ENCODE measurements at regions not wholly inside any gene's neighbourhood (a gene's known extent, or its start where the extent isn't known, plus 50 kb on each side); places are given as distances from the start of the nearest gene placed in this dataset.

DNA sequence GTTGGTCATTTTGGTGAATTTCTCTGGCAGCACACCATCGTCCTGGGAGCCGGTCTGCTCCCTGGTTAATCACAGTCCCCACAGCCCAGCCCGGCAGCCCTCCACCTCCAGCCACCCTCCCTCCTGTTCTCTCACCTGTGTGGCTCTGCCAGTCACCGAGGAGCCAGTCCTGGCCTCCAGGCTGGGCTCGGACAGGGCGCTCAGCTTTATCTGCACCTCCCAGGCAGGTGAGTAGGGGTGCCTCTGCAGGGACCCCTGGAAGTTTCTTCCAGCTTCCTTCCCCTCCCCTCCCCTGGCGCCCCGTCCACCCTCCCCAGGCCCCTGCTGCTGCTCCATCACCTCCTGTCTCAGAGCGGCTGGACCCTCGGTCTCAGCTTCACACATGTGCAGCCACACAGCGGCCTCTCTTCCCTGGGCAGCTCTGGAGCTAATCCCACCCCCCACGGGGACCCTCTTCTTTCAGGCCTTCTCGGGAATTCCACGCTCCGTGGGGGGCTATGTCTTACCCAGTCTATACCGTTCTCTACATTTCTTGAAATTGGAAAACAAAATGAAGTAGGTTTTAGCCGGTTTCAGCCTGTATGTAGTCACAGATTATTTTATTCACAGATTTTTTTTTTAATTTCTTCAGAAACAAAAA is 213.9 kb upstream of the PPP2R2D start:
- WGBS, 2 donors: 36 to 39% methylated on average over 15 to 17 of the region's 17 CpGs
- DNase-seq: no peak

DNA sequence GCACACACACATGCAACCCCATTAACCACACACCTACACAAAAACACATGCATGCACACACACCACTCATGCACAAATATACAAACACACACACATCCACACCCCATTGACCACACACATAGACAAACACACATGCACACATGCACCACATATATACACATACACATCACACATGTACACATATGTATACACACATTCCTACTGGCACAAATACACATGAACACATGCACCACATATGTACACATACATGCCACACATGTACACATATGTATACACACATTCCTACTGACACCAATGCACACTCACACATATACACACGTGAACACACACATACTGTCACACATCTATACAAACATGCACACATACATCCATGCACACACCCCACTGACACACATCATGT is 212.5 kb upstream of the PPP2R2D start:
- no peak overlapping the region for H3K9ac ChIP-seq (ENCODE audit: insufficient read depth in 1 of 2, low read length in 2 of 2)
- no peaks in the 10 kb centered on the region for H3K4me1 ChIP-seq (ENCODE audit: control insufficient read depth in 5 of 5, insufficient read depth in 5 of 5, low read length in 5 of 5)
- H3K27me3 ChIP-seq (ENCODE audit: control insufficient read depth in 3 of 3, insufficient read depth in 3 of 3, low read length in 2 of 3): peaks cover 0 to 12% (median 0%) of the 10 kb centered on the region in 3 donors
- no peak for ATAC-seq (ENCODE audit: insufficient read depth, low FRiP score)
- no peak overlapping the region for H3K27ac ChIP-seq (ENCODE audit: low read depth in 1 of 2, low read length in 1 of 2)
- WGBS, 2 donors: 95 to 100% methylated on average over 1 of the region's 1 CpG
- H3K9me3 ChIP-seq (ENCODE audit: control insufficient read depth in 4 of 4, insufficient read depth in 3 of 4, low read length in 3 of 4): peaks cover 0 to 2% (median 0%) of the 10 kb centered on the region in 4 donors
- H3K36me3 ChIP-seq (ENCODE audit: control insufficient read depth in 4 of 4, insufficient read depth in 4 of 4, low read length in 4 of 4): no peaks in the 10 kb centered on the region
- TF ChIP-seq, protein P1, sequence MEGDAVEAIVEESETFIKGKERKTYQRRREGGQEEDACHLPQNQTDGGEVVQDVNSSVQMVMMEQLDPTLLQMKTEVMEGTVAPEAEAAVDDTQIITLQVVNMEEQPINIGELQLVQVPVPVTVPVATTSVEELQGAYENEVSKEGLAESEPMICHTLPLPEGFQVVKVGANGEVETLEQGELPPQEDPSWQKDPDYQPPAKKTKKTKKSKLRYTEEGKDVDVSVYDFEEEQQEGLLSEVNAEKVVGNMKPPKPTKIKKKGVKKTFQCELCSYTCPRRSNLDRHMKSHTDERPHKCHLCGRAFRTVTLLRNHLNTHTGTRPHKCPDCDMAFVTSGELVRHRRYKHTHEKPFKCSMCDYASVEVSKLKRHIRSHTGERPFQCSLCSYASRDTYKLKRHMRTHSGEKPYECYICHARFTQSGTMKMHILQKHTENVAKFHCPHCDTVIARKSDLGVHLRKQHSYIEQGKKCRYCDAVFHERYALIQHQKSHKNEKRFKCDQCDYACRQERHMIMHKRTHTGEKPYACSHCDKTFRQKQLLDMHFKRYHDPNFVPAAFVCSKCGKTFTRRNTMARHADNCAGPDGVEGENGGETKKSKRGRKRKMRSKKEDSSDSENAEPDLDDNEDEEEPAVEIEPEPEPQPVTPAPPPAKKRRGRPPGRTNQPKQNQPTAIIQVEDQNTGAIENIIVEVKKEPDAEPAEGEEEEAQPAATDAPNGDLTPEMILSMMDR (IDR thresholded peaks at IDR 0.05; ENCODE audit: control extremely low read depth, extremely low read depth): no peak
- no peak overlapping the region for H3K4me3 ChIP-seq
- DNase-seq: no peak

More for the DNA sequence above, 213.9 kb upstream of the PPP2R2D start:
- no peak overlapping the region for H3K9ac ChIP-seq (ENCODE audit: insufficient read depth in 1 of 2, low read length in 2 of 2)
- no peaks in the 10 kb centered on the region for H3K36me3 ChIP-seq (ENCODE audit: control insufficient read depth in 4 of 4, insufficient read depth in 4 of 4, low read length in 4 of 4)
- peaks cover 0 to 2% (median 0%) of the 10 kb centered on the region in 4 donors for H3K9me3 ChIP-seq (ENCODE audit: control insufficient read depth in 4 of 4, insufficient read depth in 3 of 4, low read length in 3 of 4)
- H3K4me3 ChIP-seq: no peak overlapping the region
- TF ChIP-seq, protein P1 (IDR thresholded peaks at IDR 0.05; ENCODE audit: control extremely low read depth, extremely low read depth): no peak
- H3K27ac ChIP-seq (ENCODE audit: low read depth in 1 of 2, low read length in 1 of 2): no peak overlapping the region
- H3K27me3 ChIP-seq (ENCODE audit: control insufficient read depth in 3 of 3, insufficient read depth in 3 of 3, low read length in 2 of 3): peaks cover 0 to 12% (median 0%) of the 10 kb centered on the region in 3 donors
- no peak for ATAC-seq (ENCODE audit: insufficient read depth, low FRiP score)
- no peaks in the 10 kb centered on the region for H3K4me1 ChIP-seq (ENCODE audit: control insufficient read depth in 5 of 5, insufficient read depth in 5 of 5, low read length in 5 of 5)

DNA sequence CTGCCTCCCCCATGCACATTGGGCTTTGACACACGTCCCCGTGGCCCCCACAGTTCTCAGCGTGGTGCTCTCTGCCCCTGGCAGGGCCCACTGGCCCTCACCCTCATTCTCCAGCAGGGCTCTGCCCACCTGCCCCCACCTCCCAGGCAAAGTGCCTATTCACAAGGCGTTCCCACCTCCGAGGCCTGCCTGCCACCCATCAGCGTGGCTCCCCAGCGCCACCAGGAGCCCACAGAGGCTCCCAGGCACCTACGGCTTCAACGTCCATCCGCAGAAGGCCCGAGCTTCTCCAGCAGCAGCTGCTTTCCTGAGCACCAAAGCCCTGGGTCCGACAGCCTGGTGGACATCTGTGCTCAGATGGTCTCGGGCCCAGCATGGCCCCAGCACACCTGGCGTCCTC is 211.8 kb upstream of the PPP2R2D start:
- peak in 1 of 3 donors; percentile 7 for DNase-seq
- ATAC-seq (ENCODE audit: insufficient read depth, low FRiP score): no peak
- H3K9ac ChIP-seq (ENCODE audit: insufficient read depth in 1 of 2, low read length in 2 of 2): no peak overlapping the region
- TF ChIP-seq, protein P1 (IDR thresholded peaks at IDR 0.05; ENCODE audit: control extremely low read depth, extremely low read depth): no peak
- no peak overlapping the region for H3K4me3 ChIP-seq
- no peaks in the 10 kb centered on the region for H3K4me1 ChIP-seq (ENCODE audit: control insufficient read depth in 5 of 5, insufficient read depth in 5 of 5, low read length in 5 of 5)
- H3K9me3 ChIP-seq (ENCODE audit: control insufficient read depth in 4 of 4, insufficient read depth in 3 of 4, low read length in 3 of 4): peaks cover 0 to 2% (median 0%) of the 10 kb centered on the region in 4 donors
- no peak overlapping the region for H3K27ac ChIP-seq (ENCODE audit: low read depth in 1 of 2, low read length in 1 of 2)
- H3K36me3 ChIP-seq (ENCODE audit: control insufficient read depth in 4 of 4, insufficient read depth in 4 of 4, low read length in 4 of 4): no peaks in the 10 kb centered on the region
- 55% methylated on average over 14 of the region's 14 CpGs for WGBS, 2 donors
- H3K27me3 ChIP-seq (ENCODE audit: control insufficient read depth in 3 of 3, insufficient read depth in 3 of 3, low read length in 2 of 3): peaks cover 0 to 12% (median 0%) of the 10 kb centered on the region in 3 donors
